ENCODE measurements at regions not wholly inside any gene's neighbourhood (a gene's known extent, or its start where the extent isn't known, plus 50 kb on each side); places are given as distances from the start of the nearest gene placed in this dataset.

GRCh38 chrX:114051667-114052315, 532.1 kb upstream of the HTR2C start:
- no peak for TF ChIP-seq CTCF (IDR thresholded peaks at IDR 0.05)
- TF ChIP-seq POLR2A (IDR thresholded peaks at IDR 0.05) = no peak
